NB4 (cell line): ENCODE measurements at regions not wholly inside any gene's neighbourhood (a gene's known extent, or its start where the extent isn't known, plus 50 kb on each side); places are given as distances from the start of the nearest gene placed in this dataset.

Experiments
- DNase-seq: peaks from one replicate; pipeline ENCODE4 v3.0.0; 2010; ENCODE audit warnings: low read depth
- H3K4me3 ChIP-seq: one replicate; pipeline ENCODE4 v1.5.1; 2011; ENCODE audit warnings: mild to moderate bottlenecking, low read depth, low read length, moderate library complexity
- MYC ChIP-seq: IDR thresholded peaks from 2 replicates; pipeline ENCODE4 v1.6.1; 2011; ENCODE audit warnings: low read depth, low read length
- POLR2A ChIP-seq: IDR thresholded peaks from 2 replicates; pipeline ENCODE4 v1.6.1; 2011; ENCODE audit warnings: mild to moderate bottlenecking; ENCODE audit not compliant: insufficient read length; ENCODE audit errors: extremely low read depth
- TF ChIP-seq, protein P1 (sequence below): IDR thresholded peaks from 2 replicates; pipeline ENCODE4 v1.6.1; 2011; ENCODE audit warnings: low read depth, low read length
- TF ChIP-seq, protein P2 (sequence below): IDR thresholded peaks from one replicate; pipeline ENCODE4 v1.5.1; 2012; ENCODE audit warnings: low read depth, low read length

- no peak for DNase-seq
- H3K4me3 ChIP-seq = no peak overlapping the region
- TF ChIP-seq, protein P1, sequence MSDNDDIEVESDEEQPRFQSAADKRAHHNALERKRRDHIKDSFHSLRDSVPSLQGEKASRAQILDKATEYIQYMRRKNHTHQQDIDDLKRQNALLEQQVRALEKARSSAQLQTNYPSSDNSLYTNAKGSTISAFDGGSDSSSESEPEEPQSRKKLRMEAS = no peak
- no peak for TF ChIP-seq POLR2A
- no peak for TF ChIP-seq MYC
- TF ChIP-seq, protein P2, sequence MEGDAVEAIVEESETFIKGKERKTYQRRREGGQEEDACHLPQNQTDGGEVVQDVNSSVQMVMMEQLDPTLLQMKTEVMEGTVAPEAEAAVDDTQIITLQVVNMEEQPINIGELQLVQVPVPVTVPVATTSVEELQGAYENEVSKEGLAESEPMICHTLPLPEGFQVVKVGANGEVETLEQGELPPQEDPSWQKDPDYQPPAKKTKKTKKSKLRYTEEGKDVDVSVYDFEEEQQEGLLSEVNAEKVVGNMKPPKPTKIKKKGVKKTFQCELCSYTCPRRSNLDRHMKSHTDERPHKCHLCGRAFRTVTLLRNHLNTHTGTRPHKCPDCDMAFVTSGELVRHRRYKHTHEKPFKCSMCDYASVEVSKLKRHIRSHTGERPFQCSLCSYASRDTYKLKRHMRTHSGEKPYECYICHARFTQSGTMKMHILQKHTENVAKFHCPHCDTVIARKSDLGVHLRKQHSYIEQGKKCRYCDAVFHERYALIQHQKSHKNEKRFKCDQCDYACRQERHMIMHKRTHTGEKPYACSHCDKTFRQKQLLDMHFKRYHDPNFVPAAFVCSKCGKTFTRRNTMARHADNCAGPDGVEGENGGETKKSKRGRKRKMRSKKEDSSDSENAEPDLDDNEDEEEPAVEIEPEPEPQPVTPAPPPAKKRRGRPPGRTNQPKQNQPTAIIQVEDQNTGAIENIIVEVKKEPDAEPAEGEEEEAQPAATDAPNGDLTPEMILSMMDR = no peak
Observed at GRCh38 chr4:122542411-122543236, 78.2 kb downstream of the IL21 start.

GRCh38 chr4:122541996-122542395 is 78.9 kb downstream of the IL21 start:
- TF ChIP-seq, protein P2 = no peak
- TF ChIP-seq MYC (no peak), POLR2A (no peak)
- TF ChIP-seq, protein P1 = no peak
- no peak for DNase-seq
- H3K4me3 ChIP-seq = no peak overlapping the region

DNA sequence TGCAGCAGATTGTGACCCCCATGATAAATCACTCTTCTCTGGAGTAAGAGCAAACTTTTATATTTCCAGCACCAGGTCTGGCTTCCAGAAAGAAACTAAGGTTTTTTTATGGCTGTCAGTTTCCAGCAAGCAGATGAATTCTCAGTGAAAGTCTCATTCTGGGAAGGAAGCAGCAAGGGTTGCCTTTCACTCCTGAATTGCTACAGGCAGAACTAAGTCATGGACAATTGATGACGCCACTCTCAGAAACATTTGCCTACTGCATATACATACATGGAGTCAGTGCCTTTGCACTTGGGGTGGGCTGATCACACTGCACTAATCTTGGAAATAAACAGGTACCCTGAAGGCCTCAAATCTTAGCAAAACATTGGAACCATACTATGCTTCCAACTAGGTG is 80.0 kb downstream of the IL21 start:
- no peak for DNase-seq
- TF ChIP-seq POLR2A = no peak

GRCh38 chr4:122539861-122540465 is 80.9 kb downstream of the IL21 start:
- TF ChIP-seq POLR2A (no peak), MYC (no peak)
- TF ChIP-seq, protein P1 = no peak
- TF ChIP-seq, protein P2 = no peak
- H3K4me3 ChIP-seq = no peak overlapping the region
- DNase-seq = peak; percentile 14

More for the DNA sequence above, 80.0 kb downstream of the IL21 start:
- H3K4me3 ChIP-seq = no peak overlapping the region

GRCh38 chr4:122537388-122538135 is 81.0 kb upstream of the IL2 start:
- no peak for DNase-seq
- H3K4me3 ChIP-seq = no peak overlapping the region
- TF ChIP-seq, protein P1 = no peak
- TF ChIP-seq POLR2A (no peak), MYC (no peak)
- TF ChIP-seq, protein P2 = no peak

GRCh38 chr4:122536001-122536400 is 79.5 kb upstream of the IL2 start:
- no peak overlapping the region for H3K4me3 ChIP-seq
- DNase-seq = no peak
- TF ChIP-seq MYC (no peak), POLR2A (no peak)
- TF ChIP-seq, protein P1 = no peak
- TF ChIP-seq, protein P2 = no peak
